Skeletal muscle cell (primary cell): ENCODE measurements at regions not wholly inside any gene's neighbourhood (a gene's known extent, or its start where the extent isn't known, plus 50 kb on each side); places are given as distances from the start of the nearest gene placed in this dataset.

Experiments used
- DNase-seq: peaks from one replicate; pipeline ENCODE4 v3.0.0-alpha.2; 2010; ENCODE audit warnings: low read depth
- H3K4me3 ChIP-seq: 2 replicates; pipeline ENCODE4 v1.5.1; 2011; ENCODE audit warnings: low read depth, mild to moderate bottlenecking, control low read depth, low read length, moderate library complexity

GRCh38 chr10:105857268-105858264, 1216.5 kb downstream of the SORCS3 start:
- no peak overlapping the region for H3K4me3 ChIP-seq

GRCh38 chr10:105855791-105856190, 1214.7 kb downstream of the SORCS3 start:
- no peak for DNase-seq

More at GRCh38 chr10:105857268-105858264, 1216.5 kb downstream of the SORCS3 start:
- no peak for DNase-seq

DNA sequence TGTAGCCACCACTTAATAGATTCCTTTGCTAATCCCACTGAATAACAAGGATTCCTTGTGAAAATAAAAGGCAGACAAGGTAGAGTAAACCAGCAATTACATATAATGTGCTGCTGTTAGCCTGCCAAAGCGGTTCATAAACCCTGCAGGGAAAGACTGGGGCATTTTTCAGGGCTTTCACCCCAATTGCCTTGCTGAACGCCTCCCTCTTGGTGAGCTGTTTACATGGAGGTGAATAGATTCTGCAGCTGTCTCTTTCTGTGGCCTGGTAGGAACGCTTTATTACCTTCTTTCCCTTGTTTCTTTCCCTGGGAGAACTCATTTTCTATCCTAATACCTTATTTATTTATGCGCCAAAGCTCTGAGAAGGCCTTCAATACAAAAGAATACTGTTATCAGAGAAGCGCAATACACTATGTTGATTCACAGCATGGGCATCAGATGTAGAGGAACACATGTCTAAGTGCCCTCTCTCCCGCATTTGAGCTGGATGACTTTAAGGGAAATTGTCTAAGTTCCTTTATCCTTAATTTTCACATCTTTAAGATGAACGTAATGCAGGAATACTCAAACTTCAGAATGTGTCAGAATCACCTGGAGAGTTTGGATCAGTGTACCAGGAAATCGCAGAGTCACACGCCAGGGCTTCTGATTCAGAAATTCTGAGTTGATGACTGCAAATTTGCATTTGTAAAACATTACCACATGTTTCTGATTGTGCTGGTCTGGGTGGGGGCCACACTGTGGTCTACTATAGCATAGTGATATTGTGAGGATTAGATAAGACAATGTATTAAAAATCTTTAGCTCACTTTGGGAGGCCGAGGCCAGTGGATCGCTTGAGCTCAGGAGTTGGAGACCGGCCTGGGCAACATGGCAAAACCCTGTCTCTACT, 1203.8 kb downstream of the SORCS3 start:
- H3K4me3 ChIP-seq: no peak overlapping the region
- DNase-seq: no peak

More at GRCh38 chr10:105855791-105856190, 1214.7 kb downstream of the SORCS3 start:
- H3K4me3 ChIP-seq: no peak overlapping the region

- H3K4me3 ChIP-seq: no peak overlapping the region
- no peak for DNase-seq
These were observed 1203.2 kb downstream of the SORCS3 start for GRCh38 chr10:105844241-105844640.

- no peak for DNase-seq
- no peak overlapping the region for H3K4me3 ChIP-seq
These were observed 1202.7 kb downstream of the SORCS3 start for GRCh38 chr10:105843786-105844185.

GRCh38 chr10:105840288-105840770, 1199.2 kb downstream of the SORCS3 start:
- no peak for DNase-seq

GRCh38 chr10:105838392-105838791, 1197.3 kb downstream of the SORCS3 start:
- H3K4me3 ChIP-seq: peak overlapping the region; percentile 34
- DNase-seq: no peak

More at GRCh38 chr10:105840288-105840770, 1199.2 kb downstream of the SORCS3 start:
- H3K4me3 ChIP-seq: no peak overlapping the region

DNA sequence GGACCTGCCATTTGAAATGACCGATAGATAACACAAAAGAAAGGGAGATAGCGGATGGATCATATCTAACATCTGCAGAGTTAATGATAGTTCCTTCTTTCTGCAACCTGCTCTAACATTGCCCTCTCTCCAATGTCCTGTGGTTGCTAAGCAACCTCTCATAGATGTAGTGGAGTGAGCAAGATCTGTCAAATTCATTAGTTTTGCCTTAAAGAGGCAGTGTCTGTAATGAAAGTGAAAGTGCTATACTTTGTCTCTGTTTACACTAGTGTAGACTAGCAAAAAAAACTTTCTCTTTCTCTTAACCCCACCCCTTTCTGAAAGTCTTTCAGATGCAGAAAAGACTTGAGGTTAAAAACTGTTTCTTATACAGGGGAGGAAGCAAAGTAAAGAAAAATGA, 1196.9 kb downstream of the SORCS3 start:
- H3K4me3 ChIP-seq: peak overlapping the region; percentile 34
- DNase-seq: no peak

- no peak for DNase-seq
- H3K4me3 ChIP-seq: no peak overlapping the region
These were observed 1193.4 kb downstream of the SORCS3 start for GRCh38 chr10:105834261-105835059.

GRCh38 chr10:105827133-105827532, 1186.0 kb downstream of the SORCS3 start:
- no peak overlapping the region for H3K4me3 ChIP-seq
- DNase-seq: no peak

DNA sequence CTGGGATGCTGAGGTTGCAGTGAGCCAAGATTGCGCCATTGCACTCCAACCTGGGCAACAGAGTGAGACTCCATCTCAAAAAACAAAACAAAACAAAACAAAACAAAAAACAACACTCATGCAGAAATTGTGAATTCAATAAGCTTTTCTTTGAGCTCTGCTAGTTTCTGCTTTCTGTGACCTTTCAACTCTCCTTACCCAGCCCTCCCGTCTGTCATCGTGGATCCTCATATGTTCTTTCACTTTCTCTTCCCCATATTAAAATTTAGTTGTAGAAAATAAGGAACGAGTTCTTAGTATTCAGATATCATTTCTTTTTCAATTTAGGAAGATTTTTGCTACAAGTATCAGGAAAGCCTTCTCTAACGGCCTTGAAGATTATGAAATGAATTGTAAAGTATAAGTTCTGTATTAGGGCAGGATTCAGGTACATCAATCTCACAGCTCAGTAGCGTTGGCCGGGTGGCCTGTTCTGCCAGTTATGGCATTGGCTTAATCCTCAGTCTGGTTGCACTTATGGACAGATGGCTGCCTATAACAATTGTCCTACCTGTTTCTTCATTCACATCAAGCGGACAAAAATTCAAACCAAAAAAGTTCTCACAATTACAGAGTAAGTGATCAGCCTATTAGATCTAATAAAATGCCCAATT, 1167.0 kb downstream of the SORCS3 start:
- DNase-seq: no peak

DNA sequence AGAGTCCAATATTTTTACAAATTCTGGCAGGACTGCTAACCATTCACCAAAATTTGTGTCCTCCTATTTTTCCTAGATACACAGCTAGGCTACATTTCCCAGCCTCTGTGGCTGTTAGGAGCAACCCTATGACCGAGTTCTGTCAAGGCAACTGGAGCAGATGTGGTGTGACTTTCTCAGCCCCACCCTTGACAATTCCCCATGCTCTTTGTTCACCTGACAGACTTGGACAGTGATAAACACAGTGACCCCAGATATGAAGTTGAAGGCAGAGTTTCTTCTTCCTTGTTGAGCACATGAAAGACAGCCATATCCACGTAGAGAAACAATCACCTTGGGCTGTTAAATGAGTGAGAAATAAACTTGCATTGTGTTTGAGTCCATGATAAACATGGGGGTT, 1162.1 kb downstream of the SORCS3 start:
- DNase-seq: no peak

More for the DNA sequence above, 1167.0 kb downstream of the SORCS3 start:
- H3K4me3 ChIP-seq: no peak overlapping the region

DNA sequence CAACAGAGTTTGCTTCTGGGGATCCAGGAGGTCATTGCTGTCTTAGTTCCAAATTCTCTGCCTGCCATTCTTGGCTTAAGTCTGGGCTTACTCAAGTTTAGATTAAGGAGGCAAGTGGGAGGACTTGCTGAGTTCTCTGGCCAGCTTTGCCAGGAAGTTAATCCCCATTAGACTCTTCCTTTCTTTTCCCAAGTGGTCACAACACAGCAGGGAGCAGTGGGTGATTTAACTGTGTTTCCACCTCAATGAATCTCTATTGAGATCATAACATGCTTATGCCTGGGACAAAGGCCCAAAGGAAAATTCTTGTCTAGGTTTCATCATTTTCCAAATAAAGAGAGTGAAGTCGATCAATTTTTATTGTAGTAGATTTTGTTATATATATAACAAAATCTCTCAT, 1159.6 kb downstream of the SORCS3 start:
- no peak overlapping the region for H3K4me3 ChIP-seq
- no peak for DNase-seq

More for the DNA sequence above, 1162.1 kb downstream of the SORCS3 start:
- no peak overlapping the region for H3K4me3 ChIP-seq

GRCh38 chr10:105798328-105798889, 1157.3 kb downstream of the SORCS3 start:
- no peak for DNase-seq
- H3K4me3 ChIP-seq: no peak overlapping the region

DNA sequence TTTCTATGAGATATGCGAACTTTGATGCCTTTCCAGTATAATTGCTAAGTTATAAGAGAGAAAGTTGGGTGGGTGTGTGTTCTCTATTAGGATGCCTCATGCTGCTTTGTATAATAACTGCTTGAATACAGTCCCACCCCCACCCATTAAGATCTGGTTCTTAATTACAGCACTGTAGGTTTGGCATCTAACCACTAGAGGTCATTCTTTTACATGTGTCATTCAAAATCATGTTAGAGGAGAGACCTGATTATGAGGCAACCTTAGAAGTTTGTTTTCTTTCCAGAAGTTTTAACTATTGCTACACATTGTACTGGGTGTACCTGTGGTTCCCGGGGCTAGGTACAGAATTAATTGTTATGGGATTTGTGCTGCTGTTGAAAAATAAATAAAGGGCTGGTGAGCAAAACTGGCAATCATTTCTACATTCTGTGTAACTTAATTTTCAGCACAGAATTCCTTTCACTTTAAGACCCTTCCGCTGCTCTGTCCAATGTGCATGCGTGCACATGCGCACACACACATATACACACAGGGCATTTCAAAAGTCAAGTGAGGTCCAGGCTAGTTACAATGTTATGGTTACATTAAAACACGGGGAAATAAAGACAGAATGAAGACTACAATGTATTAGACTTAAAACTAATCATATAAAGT, 1156.3 kb downstream of the SORCS3 start:
- no peak overlapping the region for H3K4me3 ChIP-seq
- DNase-seq: peak; percentile 3

DNA sequence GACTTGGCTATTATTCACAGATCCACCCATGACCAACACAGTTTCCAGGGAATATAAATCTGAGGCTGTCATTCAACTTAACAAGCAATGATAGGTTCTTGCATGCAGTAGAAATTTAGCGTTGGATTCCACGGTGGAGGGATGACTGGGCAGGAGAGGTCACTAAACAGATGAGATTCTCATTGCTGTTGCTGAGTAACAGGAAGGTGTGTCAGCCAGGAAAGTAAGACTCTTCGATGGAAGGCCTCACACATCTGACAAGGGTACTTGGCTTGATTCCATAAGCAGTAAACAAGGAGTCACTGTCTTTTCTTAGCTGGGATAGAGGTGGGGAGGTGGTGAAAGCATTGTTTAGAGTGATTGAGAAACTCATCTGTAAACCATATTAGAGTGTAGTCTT, 1152.0 kb downstream of the SORCS3 start:
- DNase-seq: peak; percentile 13

DNA sequence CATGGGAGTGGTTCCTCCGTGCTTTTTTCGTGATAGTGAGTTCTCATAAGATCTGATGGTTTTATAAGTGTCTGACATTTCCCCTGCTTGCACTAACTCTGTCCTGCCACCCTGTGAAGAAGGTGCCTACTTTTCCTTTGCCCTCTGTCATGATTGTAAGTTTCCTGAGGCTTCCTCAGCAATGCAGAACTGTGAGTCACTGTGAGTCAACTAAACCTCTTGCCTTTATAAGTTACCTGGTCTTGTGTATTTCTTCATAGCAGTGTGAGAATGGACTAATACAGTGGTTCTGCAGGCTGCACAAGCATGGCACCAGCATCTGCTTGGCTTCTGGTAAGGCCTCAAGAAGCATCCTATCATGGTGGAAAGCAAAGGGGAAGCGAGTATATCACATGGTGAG, 1144.6 kb downstream of the SORCS3 start:
- H3K4me3 ChIP-seq: no peak overlapping the region
- no peak for DNase-seq

More for the DNA sequence above, 1152.0 kb downstream of the SORCS3 start:
- no peak overlapping the region for H3K4me3 ChIP-seq
